ENCODE measurements at regions not wholly inside any gene's neighbourhood (a gene's known extent, or its start where the extent isn't known, plus 50 kb on each side); places are given as distances from the start of the nearest gene placed in this dataset.

GRCh38 chr7:110129159-110129558 lies 961.8 kb upstream of the LRRN3 start:
- no peak for DNase-seq (ENCODE audit: low read depth in 2 of 2)

GRCh38 chr7:110130669-110131068 lies 960.3 kb upstream of the LRRN3 start:
- DNase-seq (ENCODE audit: low read depth in 2 of 2) = no peak

- no peak for DNase-seq (ENCODE audit: low read depth in 2 of 2)
Observed at GRCh38 chr7:110131344-110131743, 959.6 kb upstream of the LRRN3 start.

GRCh38 chr7:110139056-110139455 lies 951.9 kb upstream of the LRRN3 start:
- DNase-seq (ENCODE audit: low read depth in 2 of 2) = no peak

GRCh38 chr7:110142939-110143526 lies 947.9 kb upstream of the LRRN3 start:
- no peak for DNase-seq (ENCODE audit: low read depth in 2 of 2)

- DNase-seq (ENCODE audit: low read depth in 2 of 2) = no peak
Observed at GRCh38 chr7:110144599-110144998, 946.3 kb upstream of the LRRN3 start.

- DNase-seq (ENCODE audit: low read depth in 2 of 2) = no peak
Observed at GRCh38 chr7:110148054-110148453, 942.9 kb upstream of the LRRN3 start.

GRCh38 chr7:110153222-110153621 lies 937.7 kb upstream of the LRRN3 start:
- DNase-seq (ENCODE audit: low read depth in 2 of 2) = no peak

GRCh38 chr7:110156511-110156910 lies 934.4 kb upstream of the LRRN3 start:
- DNase-seq (ENCODE audit: low read depth in 2 of 2) = no peak

GRCh38 chr7:110157631-110158362 lies 933.1 kb upstream of the LRRN3 start:
- no peak for DNase-seq (ENCODE audit: low read depth in 2 of 2)

GRCh38 chr7:110168010-110168409 lies 922.9 kb upstream of the LRRN3 start:
- DNase-seq (ENCODE audit: low read depth in 2 of 2) = no peak

GRCh38 chr7:110170841-110171240 lies 920.1 kb upstream of the LRRN3 start:
- DNase-seq (ENCODE audit: low read depth in 2 of 2) = no peak

- DNase-seq (ENCODE audit: low read depth in 2 of 2) = no peak
Observed at GRCh38 chr7:110177463-110177862, 913.5 kb upstream of the LRRN3 start.

GRCh38 chr7:110179037-110179436 lies 911.9 kb upstream of the LRRN3 start:
- no peak for DNase-seq (ENCODE audit: low read depth in 2 of 2)

GRCh38 chr7:110181768-110182167 lies 909.2 kb upstream of the LRRN3 start:
- no peak for DNase-seq (ENCODE audit: low read depth in 2 of 2)

GRCh38 chr7:110186334-110186733 lies 904.6 kb upstream of the LRRN3 start:
- DNase-seq (ENCODE audit: low read depth in 2 of 2) = no peak

- DNase-seq (ENCODE audit: low read depth in 2 of 2) = no peak
Observed at GRCh38 chr7:110187877-110188554, 902.9 kb upstream of the LRRN3 start.

GRCh38 chr7:110204527-110204926 lies 886.4 kb upstream of the LRRN3 start:
- no peak for DNase-seq (ENCODE audit: low read depth in 2 of 2)

- DNase-seq (ENCODE audit: low read depth in 2 of 2) = no peak
Observed at GRCh38 chr7:110205899-110206298, 885.0 kb upstream of the LRRN3 start.

- DNase-seq (ENCODE audit: low read depth in 2 of 2) = no peak
Observed at GRCh38 chr7:110209884-110210283, 881.0 kb upstream of the LRRN3 start.

- DNase-seq (ENCODE audit: low read depth in 2 of 2) = no peak
Observed at GRCh38 chr7:110210941-110211608, 879.9 kb upstream of the LRRN3 start.

- no peak for DNase-seq (ENCODE audit: low read depth in 2 of 2)
Observed at GRCh38 chr7:110224643-110225042, 866.3 kb upstream of the LRRN3 start.

All from dermis microvascular lymphatic vessel endothelial cell (primary cell).